Liver (tissue), 8 donors: ENCODE measurements at regions not wholly inside any gene's neighbourhood (a gene's known extent, or its start where the extent isn't known, plus 50 kb on each side); places are given as distances from the start of the nearest gene placed in this dataset.

ENCODE experiments used
- DNase-seq: peaks from one replicate; pipeline ENCODE4 v3.0.0-alpha.2; 2017; ENCODE audit warnings: low spot score
- H3K27ac ChIP-seq, 2 donors: one replicate each; pipeline ENCODE4 v1.7.0; 2013; ENCODE audit warnings: inconsistent platforms in 2 of 2, low read length in 2 of 2, control low read depth in 1 of 2, low read depth in 1 of 2, mild to moderate bottlenecking in 1 of 2
- H3K27me3 ChIP-seq, 4 donors: one replicate each; pipeline versions ENCODE4 v1.6.1 to v1.7.0; 2013; ENCODE audit warnings: low read length in 3 of 4, inconsistent platforms in 1 of 4, mild to moderate bottlenecking in 1 of 4, moderate library complexity in 1 of 4; ENCODE audit not compliant: control insufficient read depth in 4 of 4, insufficient read depth in 4 of 4
- H3K36me3 ChIP-seq, 4 donors: one replicate each; pipeline versions ENCODE4 v1.6.1 to v1.7.0; 2013; ENCODE audit warnings: low read length in 3 of 4, mild to moderate bottlenecking in 3 of 4, low read depth in 1 of 4, moderate library complexity in 1 of 4; ENCODE audit not compliant: control insufficient read depth in 4 of 4, insufficient read depth in 3 of 4
- H3K4me1 ChIP-seq, 4 donors: one replicate each; pipeline versions ENCODE4 v1.6.1 to v1.7.0; 2013; ENCODE audit warnings: low read length in 3 of 4, mild to moderate bottlenecking in 3 of 4, moderate library complexity in 1 of 4; ENCODE audit not compliant: control insufficient read depth in 4 of 4, insufficient read depth in 4 of 4
- H3K4me3 ChIP-seq, 3 donors: one replicate each; pipeline versions ENCODE4 v1.6.1 to v1.7.0; 2013; ENCODE audit warnings: low read length in 3 of 3, control low read depth in 1 of 3, low read depth in 1 of 3, mild to moderate bottlenecking in 1 of 3
- H3K9ac ChIP-seq, 2 donors: one replicate each; pipeline ENCODE4 v1.7.0; 2013; ENCODE audit warnings: low read length in 2 of 2, mild to moderate bottlenecking in 2 of 2, moderate library complexity in 2 of 2, control low read depth in 1 of 2, low read depth in 1 of 2
- H3K9me3 ChIP-seq, 4 donors: one replicate each; pipeline versions ENCODE4 v1.6.1 to v1.7.0; 2013; ENCODE audit warnings: low read length in 3 of 4; ENCODE audit not compliant: control insufficient read depth in 4 of 4
- CTCF ChIP-seq: fragments of 150-350 bp; IDR thresholded peaks from 2 replicates; pipeline ENCODE4 v1.5.1; 2017; ENCODE audit warnings: improper control_type of control experiment, low read depth, low read length; ENCODE audit not compliant: missing input control
- EGR1 ChIP-seq, 2 donors: IDR thresholded peaks; 2 replicates each; pipeline ENCODE4 v1.6.1; 2016 to 2018; ENCODE audit warnings: antibody characterized with exemption in 2 of 2, low read depth in 2 of 2
- FOXA1 ChIP-seq: IDR thresholded peaks from 2 replicates; pipeline ENCODE4 v1.6.1; 2016; ENCODE audit warnings: antibody characterized with exemption
- FOXA2 ChIP-seq: IDR thresholded peaks from 2 replicates; pipeline ENCODE4 v1.6.1; 2016; ENCODE audit warnings: antibody characterized with exemption
- HNF4A ChIP-seq, 2 donors: conservative IDR thresholded peaks; 2 replicates each; pipeline ENCODE4 v1.6.1; 2016; ENCODE audit warnings: antibody characterized with exemption in 2 of 2, mild to moderate bottlenecking in 2 of 2
- HNF4G ChIP-seq: IDR thresholded peaks from 2 replicates; pipeline ENCODE4 v1.6.1; 2016; ENCODE audit warnings: antibody characterized with exemption
- MAX ChIP-seq: IDR thresholded peaks from 2 replicates; pipeline ENCODE4 v1.6.1; 2016; ENCODE audit warnings: antibody characterized with exemption
- NR2F2 ChIP-seq: IDR thresholded peaks from 2 replicates; pipeline ENCODE4 v1.6.1; 2016; ENCODE audit warnings: antibody characterized with exemption
- RAD21 ChIP-seq, 2 donors: IDR thresholded peaks; 2 replicates each; pipeline ENCODE4 v1.6.1; 2016; ENCODE audit warnings: antibody characterized with exemption in 2 of 2, mild to moderate bottlenecking in 2 of 2
- REST ChIP-seq: IDR thresholded peaks from 2 replicates; pipeline ENCODE4 v1.6.1; 2016; ENCODE audit warnings: antibody characterized with exemption, mild to moderate bottlenecking
- RXRA ChIP-seq, 2 donors: IDR thresholded peaks; 2 replicates each; pipeline ENCODE4 v1.6.1; 2017 to 2018; ENCODE audit warnings: antibody characterized with exemption in 2 of 2, mild to moderate bottlenecking in 1 of 2
- TAF1 ChIP-seq: conservative IDR thresholded peaks from 2 replicates; pipeline ENCODE4 v1.6.1; 2016; ENCODE audit warnings: antibody characterized with exemption, mild to moderate bottlenecking
- YY1 ChIP-seq: IDR thresholded peaks from 2 replicates; pipeline ENCODE4 v1.6.1; 2016; ENCODE audit warnings: antibody characterized with exemption, mild to moderate bottlenecking
- ZBTB33 ChIP-seq: IDR thresholded peaks from 2 replicates; pipeline ENCODE4 v1.6.1; 2016; ENCODE audit warnings: antibody characterized with exemption
- WGBS: extraction: QIAGEN DNeasy Blood & Tissue Kit; methylation state at CpG from one replicate; pipeline ENCODE4 v1.1.7; 2013; 5-methylcytosine and 5-hydroxymethylcytosine counted together
- donor health status: healthy.
- donor health status: healthy.
- donor health status: healthy.
- donor health status: healthy.
- donor health status: healthy.

GRCh38 chr5:111997308-111997707 is 240.3 kb upstream of the NREP start:
- no peaks in the 10 kb centered on the region for H3K36me3 ChIP-seq
- WGBS: 90% methylated on average over 5 of the region's 5 CpGs
- no peak overlapping the region for H3K27ac ChIP-seq
- no peak for DNase-seq
- no peak overlapping the region for H3K9ac ChIP-seq
- H3K27me3 ChIP-seq: peaks cover 0 to 2% (median 0%) of the 10 kb centered on the region in 4 donors
- no peak overlapping the region for H3K4me3 ChIP-seq
- no peak for TF ChIP-seq CTCF
- TF ChIP-seq TAF1: no peak
- TF ChIP-seq YY1: no peak
- no peak for TF ChIP-seq NR2F2
- no peak for TF ChIP-seq FOXA1
- no peak for TF ChIP-seq REST
- TF ChIP-seq ZBTB33: no peak
- no peak for TF ChIP-seq HNF4A (conservative IDR thresholded peaks at IDR 0.05)
- no peak for TF ChIP-seq FOXA2
- no peaks in the 10 kb centered on the region for H3K4me1 ChIP-seq
- no peaks in the 10 kb centered on the region for H3K9me3 ChIP-seq

GRCh38 chr5:111996574-111996973 is 239.6 kb upstream of the NREP start:
- no peak for TF ChIP-seq RAD21 (IDR thresholded peaks at IDR 0.05)
- H3K4me3 ChIP-seq: no peak overlapping the region
- H3K27ac ChIP-seq: no peak overlapping the region
- 76% methylated on average over 2 of the region's 2 CpGs for WGBS
- no peak for DNase-seq
- H3K4me1 ChIP-seq: no peaks in the 10 kb centered on the region
- H3K27me3 ChIP-seq: peaks cover 0 to 2% (median 0%) of the 10 kb centered on the region in 4 donors
- no peaks in the 10 kb centered on the region for H3K9me3 ChIP-seq
- H3K9ac ChIP-seq: no peak overlapping the region
- no peaks in the 10 kb centered on the region for H3K36me3 ChIP-seq

GRCh38 chr5:111995701-111996100 is 238.7 kb upstream of the NREP start:
- Histone ChIP-seq H3K9ac (no peak overlapping the region), H3K36me3 (no peaks in the 10 kb centered on the region), H3K4me3 (no peak overlapping the region), H3K4me1 (no peaks in the 10 kb centered on the region), H3K9me3 (no peaks in the 10 kb centered on the region), H3K27ac (no peak overlapping the region), H3K27me3 (peaks cover 0 to 2% (median 0%) of the 10 kb centered on the region in 4 donors)
- no peak for DNase-seq
- 82% methylated on average over 4 of the region's 4 CpGs for WGBS
- TF ChIP-seq RXRA (IDR thresholded peaks at IDR 0.05): no peak
- TF ChIP-seq MAX: no peak
- no peak for TF ChIP-seq HNF4G
- TF ChIP-seq ZBTB33: no peak
- no peak for TF ChIP-seq EGR1 (IDR thresholded peaks at IDR 0.05; ENCODE audit: low read depth in 2 of 2)
- TF ChIP-seq TAF1: no peak
- TF ChIP-seq FOXA2: no peak
